ENCODE measurements at regions not wholly inside any gene's neighbourhood (a gene's known extent, or its start where the extent isn't known, plus 50 kb on each side); places are given as distances from the start of the nearest gene placed in this dataset.

DNA sequence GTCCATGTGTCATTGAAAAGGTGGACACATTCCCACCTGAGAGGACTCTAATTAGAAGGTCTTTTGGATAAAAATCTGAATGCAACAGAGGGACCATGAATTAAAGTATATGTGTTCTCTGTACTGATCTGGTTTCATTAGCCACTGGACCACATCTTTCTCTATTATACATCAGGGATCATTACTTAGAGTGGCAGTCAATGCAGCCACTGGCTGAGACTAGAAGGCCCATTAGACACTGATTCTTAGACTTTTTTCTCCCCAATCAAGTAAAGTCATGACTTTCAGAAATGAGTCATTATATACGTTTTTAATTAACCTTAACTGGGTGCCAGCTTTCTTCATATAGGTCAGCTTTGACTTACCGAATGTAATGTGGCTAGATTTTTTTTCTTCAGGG lies 550.8 kb upstream of the CFAP20DC start:
- no peak for DNase-seq
- Mint-ChIP-seq H3K4me3 (no peak overlapping the region), H3K27ac (no peak overlapping the region), H3K9me3 (peaks cover 9% of the 10 kb centered on the region; the same call in 1 of the 2 replicates), H3K4me1 (ENCODE audit: low read depth) (no peaks in the 10 kb centered on the region), H3K36me3 (ENCODE audit: low read depth) (no peaks in the 10 kb centered on the region), H3K27me3 (ENCODE audit: insufficient read depth) (no peaks in the 10 kb centered on the region; the same call in 1 of the 2 replicates)
- TF ChIP-seq, protein P1, sequence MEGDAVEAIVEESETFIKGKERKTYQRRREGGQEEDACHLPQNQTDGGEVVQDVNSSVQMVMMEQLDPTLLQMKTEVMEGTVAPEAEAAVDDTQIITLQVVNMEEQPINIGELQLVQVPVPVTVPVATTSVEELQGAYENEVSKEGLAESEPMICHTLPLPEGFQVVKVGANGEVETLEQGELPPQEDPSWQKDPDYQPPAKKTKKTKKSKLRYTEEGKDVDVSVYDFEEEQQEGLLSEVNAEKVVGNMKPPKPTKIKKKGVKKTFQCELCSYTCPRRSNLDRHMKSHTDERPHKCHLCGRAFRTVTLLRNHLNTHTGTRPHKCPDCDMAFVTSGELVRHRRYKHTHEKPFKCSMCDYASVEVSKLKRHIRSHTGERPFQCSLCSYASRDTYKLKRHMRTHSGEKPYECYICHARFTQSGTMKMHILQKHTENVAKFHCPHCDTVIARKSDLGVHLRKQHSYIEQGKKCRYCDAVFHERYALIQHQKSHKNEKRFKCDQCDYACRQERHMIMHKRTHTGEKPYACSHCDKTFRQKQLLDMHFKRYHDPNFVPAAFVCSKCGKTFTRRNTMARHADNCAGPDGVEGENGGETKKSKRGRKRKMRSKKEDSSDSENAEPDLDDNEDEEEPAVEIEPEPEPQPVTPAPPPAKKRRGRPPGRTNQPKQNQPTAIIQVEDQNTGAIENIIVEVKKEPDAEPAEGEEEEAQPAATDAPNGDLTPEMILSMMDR (IDR thresholded peaks at IDR 0.05): no peak

GRCh38 chr3:59596741-59597140 lies 546.9 kb upstream of the CFAP20DC start:
- no peaks in the 10 kb centered on the region for H3K4me1 Mint-ChIP-seq (ENCODE audit: low read depth)
- H3K9me3 Mint-ChIP-seq: peaks cover 17% of the 10 kb centered on the region
- H3K36me3 Mint-ChIP-seq (ENCODE audit: low read depth): no peaks in the 10 kb centered on the region
- TF ChIP-seq, protein P1 (IDR thresholded peaks at IDR 0.05): no peak
- H3K4me3 Mint-ChIP-seq: no peak overlapping the region
- H3K27me3 Mint-ChIP-seq (ENCODE audit: insufficient read depth): no peaks in the 10 kb centered on the region; the same call in 1 of the 2 replicates
- DNase-seq: no peak
- no peak overlapping the region for H3K27ac Mint-ChIP-seq

GRCh38 chr3:59595830-59596229 lies 546.0 kb upstream of the CFAP20DC start:
- Mint-ChIP-seq H3K27ac (no peak overlapping the region), H3K36me3 (ENCODE audit: low read depth) (no peaks in the 10 kb centered on the region), H3K4me1 (ENCODE audit: low read depth) (no peaks in the 10 kb centered on the region), H3K9me3 (peaks cover 20% of the 10 kb centered on the region), H3K27me3 (ENCODE audit: insufficient read depth) (no peaks in the 10 kb centered on the region; the same call in 1 of the 2 replicates), H3K4me3 (no peak overlapping the region)
- DNase-seq: no peak
- TF ChIP-seq, protein P1 (IDR thresholded peaks at IDR 0.05): no peak

GRCh38 chr3:59593380-59593779 lies 543.6 kb upstream of the CFAP20DC start:
- Mint-ChIP-seq H3K27me3 (ENCODE audit: insufficient read depth) (no peaks in the 10 kb centered on the region; the same call in 1 of the 2 replicates), H3K4me3 (no peak overlapping the region), H3K9me3 (peaks cover 16% of the 10 kb centered on the region), H3K36me3 (ENCODE audit: low read depth) (no peaks in the 10 kb centered on the region), H3K4me1 (ENCODE audit: low read depth) (no peaks in the 10 kb centered on the region), H3K27ac (no peak overlapping the region)
- TF ChIP-seq, protein P1 (IDR thresholded peaks at IDR 0.05): no peak
- no peak for DNase-seq

GRCh38 chr3:59580996-59581395 lies 531.2 kb upstream of the CFAP20DC start:
- Mint-ChIP-seq H3K4me1 (ENCODE audit: low read depth) (no peaks in the 10 kb centered on the region), H3K36me3 (ENCODE audit: low read depth) (no peaks in the 10 kb centered on the region), H3K27me3 (ENCODE audit: insufficient read depth) (no peaks in the 10 kb centered on the region), H3K9me3 (peaks cover 4% of the 10 kb centered on the region; the same call in 1 of the 2 replicates), H3K27ac (no peak overlapping the region), H3K4me3 (no peak overlapping the region)
- no peak for DNase-seq
- TF ChIP-seq, protein P1 (IDR thresholded peaks at IDR 0.05): no peak

DNA sequence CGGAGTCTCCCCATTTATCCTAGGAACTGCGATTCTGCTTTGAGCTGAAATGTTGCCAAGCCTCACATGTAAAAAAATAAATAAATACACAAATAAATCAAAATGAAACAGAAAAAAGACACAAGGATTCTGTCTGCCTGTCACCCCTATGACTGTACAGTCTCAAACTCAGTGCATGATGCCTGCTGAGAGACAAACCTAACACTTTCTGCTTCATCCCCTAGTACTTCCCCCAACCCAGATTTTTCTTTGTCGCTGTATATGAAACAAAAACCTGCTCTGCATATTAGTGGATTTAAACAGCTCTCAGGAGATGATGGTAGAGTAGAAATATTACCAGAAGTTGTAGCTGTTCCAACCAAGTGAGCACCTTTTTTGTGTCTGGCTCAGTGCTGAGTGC lies 530.7 kb upstream of the CFAP20DC start:
- Mint-ChIP-seq H3K36me3 (ENCODE audit: low read depth) (no peaks in the 10 kb centered on the region), H3K27me3 (ENCODE audit: insufficient read depth) (no peaks in the 10 kb centered on the region), H3K27ac (no peak overlapping the region), H3K9me3 (no peaks in the 10 kb centered on the region; the same call in 1 of the 2 replicates), H3K4me1 (ENCODE audit: low read depth) (no peaks in the 10 kb centered on the region), H3K4me3 (no peak overlapping the region)
- no peak for DNase-seq
- TF ChIP-seq, protein P1 (IDR thresholded peaks at IDR 0.05): no peak
